ENCODE measurements at regions not wholly inside any gene's neighbourhood (a gene's known extent, or its start where the extent isn't known, plus 50 kb on each side); places are given as distances from the start of the nearest gene placed in this dataset.

- H3K27ac ChIP-seq (ENCODE audit: low read depth, low read length) = no peak overlapping the region
- 78 to 87% (median 84%) methylated on average over 4 of the region's 4 CpGs for WGBS, 3 donors
Measured at GRCh38 chr3:194243172-194243837, 107.4 kb downstream of the HES1 start.

GRCh38 chr3:194244167-194244566 is 107.0 kb downstream of the CPN2 start:
- no peak overlapping the region for H3K27ac ChIP-seq (ENCODE audit: low read depth, low read length)
- WGBS, 3 donors = 48 to 85% (median 83%) methylated on average over 6 of the region's 6 CpGs

- WGBS, 3 donors = 95 to 98% (median 97%) methylated on average over 2 of the region's 2 CpGs
- no peak overlapping the region for H3K27ac ChIP-seq (ENCODE audit: low read depth, low read length)
Measured at GRCh38 chr3:194245474-194245873, 105.7 kb downstream of the CPN2 start.

- WGBS, 3 donors = 70 to 93% (median 74%) methylated on average over 4 of the region's 4 CpGs
- no peak overlapping the region for H3K27ac ChIP-seq (ENCODE audit: low read depth, low read length)
Measured at GRCh38 chr3:194245975-194246561, 105.1 kb downstream of the CPN2 start.

GRCh38 chr3:194246709-194247349 is 104.3 kb downstream of the CPN2 start:
- WGBS, 3 donors = 77 to 89% (median 88%) methylated on average over 7 of the region's 7 CpGs
- H3K27ac ChIP-seq (ENCODE audit: low read depth, low read length) = no peak overlapping the region

- WGBS, 3 donors = 83 to 93% (median 87%) methylated on average over 10 of the region's 10 CpGs
- H3K27ac ChIP-seq (ENCODE audit: low read depth, low read length) = no peak overlapping the region
Measured at GRCh38 chr3:194247350-194247740, 103.8 kb downstream of the CPN2 start.

- 40 to 73% (median 42%) methylated on average over 13 of the region's 13 CpGs for WGBS, 3 donors
- no peak overlapping the region for H3K27ac ChIP-seq (ENCODE audit: low read depth, low read length)
Measured at GRCh38 chr3:194249323-194250097, 101.6 kb downstream of the CPN2 start.

GRCh38 chr3:194250098-194251002 is 100.8 kb downstream of the CPN2 start:
- H3K27ac ChIP-seq (ENCODE audit: low read depth, low read length) = no peak overlapping the region

GRCh38 chr3:194251007-194251406 is 100.1 kb downstream of the CPN2 start:
- H3K27ac ChIP-seq (ENCODE audit: low read depth, low read length) = no peak overlapping the region
- 64 to 70% (median 65%) methylated on average over 10 of the region's 10 CpGs for WGBS, 3 donors

More at GRCh38 chr3:194250098-194251002, 100.8 kb downstream of the CPN2 start:
- 23 to 31% (median 27%) methylated on average over 20 of the region's 20 CpGs for WGBS, 3 donors

- H3K27ac ChIP-seq (ENCODE audit: low read depth, low read length) = no peak overlapping the region
- 69 to 83% (median 80%) methylated on average over 4 to 6 of the region's 6 CpGs for WGBS, 3 donors
Measured at GRCh38 chr3:194251461-194251860, 99.7 kb downstream of the CPN2 start.

GRCh38 chr3:194251891-194252560 is 99.1 kb downstream of the CPN2 start:
- H3K27ac ChIP-seq (ENCODE audit: low read depth, low read length) = no peak overlapping the region
- WGBS, 3 donors = 93 to 98% (median 97%) methylated on average over 18 of the region's 18 CpGs

- no peak overlapping the region for H3K27ac ChIP-seq (ENCODE audit: low read depth, low read length)
- WGBS, 3 donors = 74 to 85% (median 74%) methylated on average over 4 of the region's 4 CpGs
Measured at GRCh38 chr3:194253270-194253669, 97.9 kb downstream of the CPN2 start.

- no peak overlapping the region for H3K27ac ChIP-seq (ENCODE audit: low read depth, low read length)
- 86 to 91% (median 87%) methylated on average over 7 of the region's 7 CpGs for WGBS, 3 donors
Measured at GRCh38 chr3:194254040-194254439, 97.1 kb downstream of the CPN2 start.

- no peak overlapping the region for H3K27ac ChIP-seq (ENCODE audit: low read depth, low read length)
- WGBS, 3 donors = 32 to 71% (median 33%) methylated on average over 19 of the region's 19 CpGs
Measured at GRCh38 chr3:194255252-194256039, 95.7 kb downstream of the CPN2 start.

- WGBS, 3 donors = 68 to 87% (median 85%) methylated on average over 12 of the region's 12 CpGs
- H3K27ac ChIP-seq (ENCODE audit: low read depth, low read length) = no peak overlapping the region
Measured at GRCh38 chr3:194256040-194256945, 94.8 kb downstream of the CPN2 start.

GRCh38 chr3:194257151-194257621 is 93.9 kb downstream of the CPN2 start:
- WGBS, 3 donors = 94 to 95% (median 94%) methylated on average over 8 of the region's 8 CpGs

More at GRCh38 chr3:194257151-194257621, 93.9 kb downstream of the CPN2 start:
- H3K27ac ChIP-seq (ENCODE audit: low read depth, low read length) = no peak overlapping the region

Data from adipose tissue (tissue), 3 donors.